Neutrophil (primary cell): ENCODE measurements at regions not wholly inside any gene's neighbourhood (a gene's known extent, or its start where the extent isn't known, plus 50 kb on each side); places are given as distances from the start of the nearest gene placed in this dataset.

Source experiments
- H3K27ac ChIP-seq: fragments of 200-600 bp; sonication (generic); 2 replicates; pipeline ENCODE4 v1.5.1; 2016; ENCODE audit warnings: mild to moderate bottlenecking, moderate library complexity
- H3K27me3 ChIP-seq: fragments of 200-600 bp; sonication (generic); 2 replicates; pipeline ENCODE4 v1.6.0; 2016; ENCODE audit warnings: mild to moderate bottlenecking
- H3K36me3 ChIP-seq: fragments of 200-600 bp; sonication (generic); 2 replicates; pipeline ENCODE4 v1.5.1; 2017
- H3K4me1 ChIP-seq, 2 experiments: fragments of 200-600 bp in 1 of 2; sonication (generic) in 1 of 2; 1 replicate in 1 of 2; 2 replicates in 1 of 2; pipeline versions ENCODE4 v1.5.1 to v1.6.1; 2013 to 2016; ENCODE audit warnings: low read depth in 1 of 2, low read length in 1 of 2, mild to moderate bottlenecking in 1 of 2, moderate library complexity in 1 of 2; ENCODE audit not compliant: control insufficient read depth in 1 of 2, insufficient read depth in 1 of 2
- H3K4me3 ChIP-seq, 2 experiments: fragments of 200-600 bp in 1 of 2; sonication (generic) in 1 of 2; 1 replicate in 1 of 2; 2 replicates in 1 of 2; pipeline ENCODE4 v1.5.1; 2013 to 2016; ENCODE audit warnings: low read depth in 1 of 2, low read length in 1 of 2, mild to moderate bottlenecking in 1 of 2, moderate library complexity in 1 of 2
- H3K9me3 ChIP-seq: fragments of 200-600 bp; sonication (generic); 2 replicates; pipeline ENCODE4 v1.5.1; 2016
- CTCF ChIP-seq: fragments of 200-600 bp; sonication (generic); IDR thresholded peaks from 2 replicates; pipeline ENCODE4 v1.5.1; 2016; ENCODE audit warnings: antibody characterized with exemption

DNA sequence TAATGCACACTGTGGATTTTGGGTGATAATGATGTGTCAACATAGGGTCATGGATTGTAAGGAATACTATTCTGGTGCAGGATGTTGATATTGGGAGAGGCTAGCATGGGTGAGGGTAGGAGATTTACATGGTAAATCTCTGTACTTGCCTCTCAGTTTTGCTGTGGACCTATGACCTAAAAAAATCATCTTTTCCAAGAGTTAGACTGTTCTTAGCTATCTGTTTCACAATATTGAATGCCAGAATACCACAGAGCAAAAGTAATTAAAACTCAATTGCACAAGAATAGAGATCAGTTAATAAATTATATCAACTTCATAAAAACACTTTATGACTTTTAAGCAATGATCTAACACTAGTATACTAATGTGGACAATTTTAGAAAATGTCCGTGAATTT is 651.6 kb downstream of the HTR1A start:
- Histone ChIP-seq H3K9me3 (no peaks in the 10 kb centered on the region), H3K4me3 (no peak overlapping the region), H3K4me1 (no peaks in the 10 kb centered on the region), H3K36me3 (no peaks in the 10 kb centered on the region), H3K27ac (no peak overlapping the region), H3K27me3 (no peaks in the 10 kb centered on the region)
- no peak for TF ChIP-seq CTCF

DNA sequence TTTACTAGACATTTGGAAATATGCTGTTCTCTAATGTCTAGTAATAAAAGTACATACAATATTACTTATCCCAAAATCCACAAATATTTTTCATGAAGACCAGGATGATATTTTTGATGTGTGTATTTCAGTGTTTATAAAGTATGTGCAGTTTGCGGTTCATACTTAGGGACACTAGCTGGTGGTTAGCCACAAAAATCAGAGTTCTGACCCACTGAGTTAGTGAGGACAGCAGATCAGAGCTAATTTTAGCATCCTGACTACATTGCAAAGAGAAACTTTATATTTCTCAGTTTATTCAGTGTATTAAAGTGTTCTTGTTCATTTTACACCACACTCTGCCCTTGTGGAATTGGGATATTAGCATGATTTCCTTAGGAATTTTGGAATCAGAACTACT is 655.3 kb downstream of the HTR1A start:
- H3K4me3 ChIP-seq, result no peak overlapping the region
- no peaks in the 10 kb centered on the region for H3K36me3 ChIP-seq
- H3K27ac ChIP-seq, result no peak overlapping the region
- H3K27me3 ChIP-seq, result no peaks in the 10 kb centered on the region
- no peaks in the 10 kb centered on the region for H3K4me1 ChIP-seq
- TF ChIP-seq CTCF, result no peak
- H3K9me3 ChIP-seq, result no peaks in the 10 kb centered on the region

- no peaks in the 10 kb centered on the region for H3K9me3 ChIP-seq
- H3K4me1 ChIP-seq, result no peaks in the 10 kb centered on the region
- H3K27me3 ChIP-seq, result no peaks in the 10 kb centered on the region
- no peak for TF ChIP-seq CTCF
- H3K27ac ChIP-seq, result no peak overlapping the region
- H3K36me3 ChIP-seq, result no peaks in the 10 kb centered on the region
- H3K4me3 ChIP-seq, result no peak overlapping the region
Observed at GRCh38 chr5:63293317-63293716, 668.9 kb downstream of the HTR1A start.

DNA sequence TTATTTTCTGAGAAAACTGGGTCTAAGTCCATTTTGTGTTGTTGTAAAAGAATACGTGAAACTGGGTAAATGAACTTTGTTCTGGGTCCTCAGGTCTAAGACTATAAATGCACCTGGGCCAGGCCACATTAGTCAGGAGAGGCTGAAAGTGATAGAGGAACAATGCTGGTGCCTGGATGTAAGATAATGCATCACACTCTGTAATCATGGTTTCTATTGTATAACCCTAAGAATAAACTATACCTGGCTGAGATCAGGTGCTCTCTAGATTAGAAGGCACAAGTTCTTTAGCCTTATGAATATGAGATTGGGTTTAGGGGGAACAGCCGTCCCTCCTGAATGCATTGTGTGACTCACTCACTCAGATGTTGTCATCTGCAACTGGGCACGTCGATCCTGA is 675.5 kb downstream of the HTR1A start:
- no peak for TF ChIP-seq CTCF
- H3K4me1 ChIP-seq, result no peaks in the 10 kb centered on the region

GRCh38 chr5:63263411-63263810 is 684.8 kb downstream of the LRRC70 start:
- H3K27me3 ChIP-seq, result no peaks in the 10 kb centered on the region
- no peak for TF ChIP-seq CTCF
- H3K27ac ChIP-seq, result no peak overlapping the region
- H3K36me3 ChIP-seq, result no peaks in the 10 kb centered on the region
- H3K9me3 ChIP-seq, result no peaks in the 10 kb centered on the region
- H3K4me1 ChIP-seq, result no peaks in the 10 kb centered on the region
- no peak overlapping the region for H3K4me3 ChIP-seq

More for the DNA sequence above, 675.5 kb downstream of the HTR1A start:
- no peaks in the 10 kb centered on the region for H3K36me3 ChIP-seq
- no peak overlapping the region for H3K4me3 ChIP-seq
- no peak overlapping the region for H3K27ac ChIP-seq
- H3K27me3 ChIP-seq, result no peaks in the 10 kb centered on the region
- no peaks in the 10 kb centered on the region for H3K9me3 ChIP-seq
